ENCODE measurements at regions not wholly inside any gene's neighbourhood (a gene's known extent, or its start where the extent isn't known, plus 50 kb on each side); places are given as distances from the start of the nearest gene placed in this dataset.

DNA sequence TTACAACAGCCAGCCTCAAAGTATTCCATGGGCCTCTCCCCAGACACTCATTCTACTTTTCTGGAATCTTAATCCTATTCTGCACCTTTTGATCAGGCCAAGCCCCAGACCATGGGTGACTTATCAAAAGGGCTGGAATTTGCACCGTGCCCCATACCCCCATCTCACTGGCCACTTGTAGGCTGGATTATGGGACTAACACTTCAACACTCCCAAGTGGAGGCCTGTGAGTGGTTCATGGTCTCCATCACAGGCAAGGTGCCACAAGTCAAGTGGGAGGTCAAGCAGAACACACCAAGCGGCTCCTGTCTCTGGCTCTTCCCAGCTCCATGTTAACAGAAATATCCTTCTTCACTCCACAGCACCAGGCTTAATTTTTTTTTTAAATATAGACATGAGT lies 212.3 kb upstream of the HEY2 start:
- TF ChIP-seq POLR2A (IDR thresholded peaks at IDR 0.05) = no peak
- TF ChIP-seq, protein P1, sequence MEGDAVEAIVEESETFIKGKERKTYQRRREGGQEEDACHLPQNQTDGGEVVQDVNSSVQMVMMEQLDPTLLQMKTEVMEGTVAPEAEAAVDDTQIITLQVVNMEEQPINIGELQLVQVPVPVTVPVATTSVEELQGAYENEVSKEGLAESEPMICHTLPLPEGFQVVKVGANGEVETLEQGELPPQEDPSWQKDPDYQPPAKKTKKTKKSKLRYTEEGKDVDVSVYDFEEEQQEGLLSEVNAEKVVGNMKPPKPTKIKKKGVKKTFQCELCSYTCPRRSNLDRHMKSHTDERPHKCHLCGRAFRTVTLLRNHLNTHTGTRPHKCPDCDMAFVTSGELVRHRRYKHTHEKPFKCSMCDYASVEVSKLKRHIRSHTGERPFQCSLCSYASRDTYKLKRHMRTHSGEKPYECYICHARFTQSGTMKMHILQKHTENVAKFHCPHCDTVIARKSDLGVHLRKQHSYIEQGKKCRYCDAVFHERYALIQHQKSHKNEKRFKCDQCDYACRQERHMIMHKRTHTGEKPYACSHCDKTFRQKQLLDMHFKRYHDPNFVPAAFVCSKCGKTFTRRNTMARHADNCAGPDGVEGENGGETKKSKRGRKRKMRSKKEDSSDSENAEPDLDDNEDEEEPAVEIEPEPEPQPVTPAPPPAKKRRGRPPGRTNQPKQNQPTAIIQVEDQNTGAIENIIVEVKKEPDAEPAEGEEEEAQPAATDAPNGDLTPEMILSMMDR (IDR thresholded peaks at IDR 0.05) = no peak
